GM23338 (cell line): ENCODE measurements at regions not wholly inside any gene's neighbourhood (a gene's known extent, or its start where the extent isn't known, plus 50 kb on each side); places are given as distances from the start of the nearest gene placed in this dataset.

ENCODE experiments used
- EZH2 ChIP-seq: fragments of 200-600 bp; sonication (generic); IDR thresholded peaks from one replicate; pipeline ENCODE4 v1.8.0; 2017; ENCODE audit warnings: antibody characterized with exemption, mild to moderate bottlenecking, low read depth; ENCODE audit not compliant: unreplicated experiment
- EZH2phosphoT487 ChIP-seq: fragments of 200-600 bp; sonication (generic); IDR thresholded peaks from one replicate; pipeline ENCODE4 v1.8.1; 2018; ENCODE audit warnings: antibody characterized with exemption; ENCODE audit not compliant: unreplicated experiment
- JUNB ChIP-seq: IDR thresholded peaks from one replicate; pipeline ENCODE4 v1.6.1; 2016; ENCODE audit warnings: antibody characterized with exemption; ENCODE audit not compliant: unreplicated experiment
- POLR2AphosphoS5 ChIP-seq: IDR thresholded peaks from 2 replicates; pipeline ENCODE4 v1.6.1; 2016; ENCODE audit warnings: antibody characterized with exemption, low read depth
- STAT1 ChIP-seq: IDR thresholded peaks from one replicate; pipeline ENCODE4 v1.6.1; 2016; ENCODE audit warnings: antibody characterized with exemption; ENCODE audit not compliant: unreplicated experiment
- ZNF114 ChIP-seq: fragments of 250-450 bp; sonication (Bioruptor Pico); IDR thresholded peaks from 2 replicates; pipeline ENCODE4 v1.5.0; 2020; ENCODE audit warnings: mild to moderate bottlenecking, moderate library complexity
- ZNF331 ChIP-seq: fragments of 250-450 bp; sonication (Bioruptor Pico); IDR thresholded peaks from 2 replicates; pipeline ENCODE4 v1.5.0; 2020; ENCODE audit warnings: low read depth, mild to moderate bottlenecking, moderate library complexity
- TF ChIP-seq, protein P1 (sequence below), 2 experiments: fragments of 200-600 bp in 1 of 2; sonication (generic) in 1 of 2; conservative IDR thresholded peaks; 2 replicates each; pipeline versions ENCODE4 v1.5.1 to v1.6.1; 2016 to 2017; ENCODE audit warnings: antibody characterized with exemption in 2 of 2, low read depth in 2 of 2, mild to moderate bottlenecking in 2 of 2, moderate library complexity in 1 of 2

DNA sequence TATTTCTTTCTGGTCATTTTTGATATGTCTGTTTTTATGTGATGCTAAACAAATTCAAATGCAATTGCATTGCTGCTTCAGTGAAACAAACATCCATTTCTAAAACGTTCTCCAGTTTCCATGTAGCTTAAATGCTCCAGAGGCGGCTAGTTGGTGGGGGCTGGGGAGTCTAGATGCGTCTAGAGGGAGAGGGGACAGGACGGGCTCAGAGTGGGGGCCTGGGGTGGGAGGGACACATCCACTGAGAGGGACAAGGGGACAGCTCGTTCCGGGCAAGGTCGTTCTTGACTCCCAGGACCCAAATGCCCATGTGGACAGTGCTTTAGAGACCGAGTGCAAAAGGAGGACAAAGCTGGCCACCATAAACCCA lies 102.3 kb downstream of the FOXL1 start:
- TF ChIP-seq, protein P1, sequence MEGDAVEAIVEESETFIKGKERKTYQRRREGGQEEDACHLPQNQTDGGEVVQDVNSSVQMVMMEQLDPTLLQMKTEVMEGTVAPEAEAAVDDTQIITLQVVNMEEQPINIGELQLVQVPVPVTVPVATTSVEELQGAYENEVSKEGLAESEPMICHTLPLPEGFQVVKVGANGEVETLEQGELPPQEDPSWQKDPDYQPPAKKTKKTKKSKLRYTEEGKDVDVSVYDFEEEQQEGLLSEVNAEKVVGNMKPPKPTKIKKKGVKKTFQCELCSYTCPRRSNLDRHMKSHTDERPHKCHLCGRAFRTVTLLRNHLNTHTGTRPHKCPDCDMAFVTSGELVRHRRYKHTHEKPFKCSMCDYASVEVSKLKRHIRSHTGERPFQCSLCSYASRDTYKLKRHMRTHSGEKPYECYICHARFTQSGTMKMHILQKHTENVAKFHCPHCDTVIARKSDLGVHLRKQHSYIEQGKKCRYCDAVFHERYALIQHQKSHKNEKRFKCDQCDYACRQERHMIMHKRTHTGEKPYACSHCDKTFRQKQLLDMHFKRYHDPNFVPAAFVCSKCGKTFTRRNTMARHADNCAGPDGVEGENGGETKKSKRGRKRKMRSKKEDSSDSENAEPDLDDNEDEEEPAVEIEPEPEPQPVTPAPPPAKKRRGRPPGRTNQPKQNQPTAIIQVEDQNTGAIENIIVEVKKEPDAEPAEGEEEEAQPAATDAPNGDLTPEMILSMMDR (conservative IDR thresholded peaks at IDR 0.05; ENCODE audit: low read depth in 2 of 2), result no peak
- TF ChIP-seq POLR2AphosphoS5 (no peak), EZH2phosphoT487 (no peak), JUNB (no peak), ZNF114 (no peak), STAT1 (no peak), EZH2 (no peak), ZNF331 (CRISPR knock-in tag) (no peak)
